ENCODE measurements at regions not wholly inside any gene's neighbourhood (a gene's known extent, or its start where the extent isn't known, plus 50 kb on each side); places are given as distances from the start of the nearest gene placed in this dataset.
A peak's percentile ranks its signal among the peaks of the same experiment; 100 is the strongest.

GRCh38 chr14:45721472-45721871, 468.5 kb upstream of the MIS18BP1 start:
- TF ChIP-seq ZFP30 (CRISPR knock-in tag; IDR thresholded peaks at IDR 0.05) (no peak), RARB (CRISPR knock-in tag; IDR thresholded peaks at IDR 0.05) (no peak), ZNF8 (CRISPR knock-in tag; IDR thresholded peaks at IDR 0.05) (no peak), PPARA (CRISPR knock-in tag; IDR thresholded peaks at IDR 0.05; ENCODE audit: borderline replicate concordance) (no peak), ARNTL (CRISPR knock-in tag; IDR thresholded peaks at IDR 0.05; ENCODE audit: borderline replicate concordance, low read depth) (no peak), ZNF565 (CRISPR knock-in tag; conservative IDR thresholded peaks at IDR 0.05; ENCODE audit: low read depth) (no peak), ZC3H10 (CRISPR knock-in tag; IDR thresholded peaks at IDR 0.05) (no peak), SNAI2 (CRISPR knock-in tag; IDR thresholded peaks at IDR 0.05) (no peak), TOX (CRISPR knock-in tag; IDR thresholded peaks at IDR 0.05; ENCODE audit: borderline replicate concordance) (no peak), BACH2 (CRISPR knock-in tag; IDR thresholded peaks at IDR 0.05; ENCODE audit: borderline replicate concordance) (no peak)
- no peak for ATAC-seq

- peak; percentile 55; the same call in 1 of the 3 replicates for ATAC-seq
- TF ChIP-seq PPARA (CRISPR knock-in tag; IDR thresholded peaks at IDR 0.05; ENCODE audit: borderline replicate concordance) (no peak), OSR1 (CRISPR knock-in tag; IDR thresholded peaks at IDR 0.05) (no peak), TCF4 (CRISPR knock-in tag; IDR thresholded peaks at IDR 0.05; ENCODE audit: borderline replicate concordance) (no peak), ISL1 (CRISPR knock-in tag; IDR thresholded peaks at IDR 0.05) (no peak), SNAI2 (CRISPR knock-in tag; IDR thresholded peaks at IDR 0.05) (no peak), PATZ1 (CRISPR knock-in tag; IDR thresholded peaks at IDR 0.05; ENCODE audit: borderline replicate concordance) (no peak), BACH2 (CRISPR knock-in tag; IDR thresholded peaks at IDR 0.05; ENCODE audit: borderline replicate concordance) (no peak), ZNF70 (CRISPR knock-in tag; IDR thresholded peaks at IDR 0.05) (no peak), ZFP3 (CRISPR knock-in tag; IDR thresholded peaks at IDR 0.05) (no peak), CREB5 (CRISPR knock-in tag; IDR thresholded peaks at IDR 0.05; ENCODE audit: low read depth) (no peak), TOX (CRISPR knock-in tag; IDR thresholded peaks at IDR 0.05; ENCODE audit: borderline replicate concordance) (no peak), CSDC2 (CRISPR knock-in tag; IDR thresholded peaks at IDR 0.05) (no peak), TSHZ2 (CRISPR knock-in tag; IDR thresholded peaks at IDR 0.05) (no peak)
Observed at GRCh38 chr14:45716572-45716971, 463.6 kb upstream of the MIS18BP1 start.

GRCh38 chr14:45715946-45716345, 462.9 kb upstream of the MIS18BP1 start:
- no peak for ATAC-seq
- TF ChIP-seq GLIS3 (CRISPR knock-in tag; IDR thresholded peaks at IDR 0.05) (no peak), ZNF565 (CRISPR knock-in tag; conservative IDR thresholded peaks at IDR 0.05; ENCODE audit: low read depth) (no peak), ZNF70 (CRISPR knock-in tag; IDR thresholded peaks at IDR 0.05) (no peak), RARB (CRISPR knock-in tag; IDR thresholded peaks at IDR 0.05) (no peak), PATZ1 (CRISPR knock-in tag; IDR thresholded peaks at IDR 0.05; ENCODE audit: borderline replicate concordance) (no peak), ARNTL (CRISPR knock-in tag; IDR thresholded peaks at IDR 0.05; ENCODE audit: borderline replicate concordance, low read depth) (no peak), SNAI2 (CRISPR knock-in tag; IDR thresholded peaks at IDR 0.05) (no peak), TOX (CRISPR knock-in tag; IDR thresholded peaks at IDR 0.05; ENCODE audit: borderline replicate concordance) (no peak), CSDC2 (CRISPR knock-in tag; IDR thresholded peaks at IDR 0.05) (no peak), ZFP3 (CRISPR knock-in tag; IDR thresholded peaks at IDR 0.05) (no peak), PPARA (CRISPR knock-in tag; IDR thresholded peaks at IDR 0.05; ENCODE audit: borderline replicate concordance) (no peak), TSHZ2 (CRISPR knock-in tag; IDR thresholded peaks at IDR 0.05) (no peak), BACH2 (CRISPR knock-in tag; IDR thresholded peaks at IDR 0.05; ENCODE audit: borderline replicate concordance) (no peak), ZC3H10 (CRISPR knock-in tag; IDR thresholded peaks at IDR 0.05) (no peak), ZNF8 (CRISPR knock-in tag; IDR thresholded peaks at IDR 0.05) (no peak), POU6F1 (CRISPR knock-in tag; IDR thresholded peaks at IDR 0.05; ENCODE audit: borderline replicate concordance, low read depth) (no peak), CSRNP3 (CRISPR knock-in tag; IDR thresholded peaks at IDR 0.05) (no peak)
